ENCODE measurements at regions not wholly inside any gene's neighbourhood (a gene's known extent, or its start where the extent isn't known, plus 50 kb on each side); places are given as distances from the start of the nearest gene placed in this dataset.

GRCh38 chr20:39397646-39398045, 435.5 kb downstream of the DHX35 start:
- TF ChIP-seq ZNF138 (tag by site-specific recombination; IDR thresholded peaks at IDR 0.05; ENCODE audit: borderline replicate concordance) = no peak
- TF ChIP-seq ZNF510 (tag by site-specific recombination; IDR thresholded peaks at IDR 0.05; ENCODE audit: insufficient replicate concordance) = no peak
- no peak for TF ChIP-seq PRDM1 (tag by site-specific recombination; IDR thresholded peaks at IDR 0.05)
- TF ChIP-seq ZNF544 (tag by site-specific recombination; IDR thresholded peaks at IDR 0.05) = no peak
- TF ChIP-seq CTCF (tag by site-specific recombination; IDR thresholded peaks at IDR 0.05) = no peak
- TF ChIP-seq ZNF416 (tag by site-specific recombination; IDR thresholded peaks at IDR 0.05) = no peak
- no peak for TF ChIP-seq ZFP41 (tag by site-specific recombination; IDR thresholded peaks at IDR 0.05; ENCODE audit: borderline replicate concordance)
- no peak for TF ChIP-seq ZNF76 (tag by site-specific recombination; IDR thresholded peaks at IDR 0.05; ENCODE audit: borderline replicate concordance, low read depth)
- no peak for TF ChIP-seq ZFP37 (tag by site-specific recombination; IDR thresholded peaks at IDR 0.05)
- TF ChIP-seq ZBTB49 (tag by site-specific recombination; IDR thresholded peaks at IDR 0.05; ENCODE audit: low read depth) = no peak
- TF ChIP-seq TCF7L2 (IDR thresholded peaks at IDR 0.05; ENCODE audit: borderline replicate concordance, low read depth, low read length) = no peak

All from HEK293 (cell line).